ENCODE measurements at regions not wholly inside any gene's neighbourhood (a gene's known extent, or its start where the extent isn't known, plus 50 kb on each side); places are given as distances from the start of the nearest gene placed in this dataset.

GRCh38 chr6:126616866-126617265 lies 277.0 kb downstream of the CENPW start:
- Histone ChIP-seq H3K27ac (no peak overlapping the region), H3K9me3 (no peaks in the 10 kb centered on the region), H3K27me3 (no peaks in the 10 kb centered on the region), H3K4me1 (ENCODE audit: insufficient read depth) (no peaks in the 10 kb centered on the region), H3K4me3 (no peak overlapping the region), H3K36me3 (no peaks in the 10 kb centered on the region)
- intact Hi-C loops (cut with DNase I): no loop called here
- WGBS, 3 donors: 27 to 43% (median 30%) methylated on average over 2 of the region's 2 CpGs
- TF ChIP-seq POLR2A (IDR thresholded peaks at IDR 0.05) (no peak), EP300 (IDR thresholded peaks at IDR 0.05) (no peak), CTCF (IDR thresholded peaks at IDR 0.05) (no peak)
- no peak for DNase-seq

- Histone ChIP-seq H3K27me3 (no peaks in the 10 kb centered on the region), H3K4me1 (ENCODE audit: insufficient read depth) (no peaks in the 10 kb centered on the region), H3K36me3 (no peaks in the 10 kb centered on the region), H3K27ac (no peak overlapping the region), H3K9me3 (no peaks in the 10 kb centered on the region), H3K4me3 (no peak overlapping the region)
- intact Hi-C loops (cut with DNase I): no loop called here
- DNase-seq: no peak
- 50 to 67% (median 54%) methylated on average over 1 of the region's 1 CpG for WGBS, 3 donors
- TF ChIP-seq EP300 (IDR thresholded peaks at IDR 0.05): no peak
- TF ChIP-seq CTCF (IDR thresholded peaks at IDR 0.05): no peak
- TF ChIP-seq POLR2A (IDR thresholded peaks at IDR 0.05): no peak
Measured at GRCh38 chr6:126618639-126619343, 278.9 kb downstream of the CENPW start.

GRCh38 chr6:126620719-126621118 lies 280.8 kb downstream of the CENPW start:
- no peak for DNase-seq
- 79 to 84% (median 79%) methylated on average over 1 of the region's 1 CpG for WGBS, 3 donors
- H3K27ac ChIP-seq: no peak overlapping the region
- no peaks in the 10 kb centered on the region for H3K9me3 ChIP-seq
- H3K27me3 ChIP-seq: no peaks in the 10 kb centered on the region
- no peaks in the 10 kb centered on the region for H3K4me1 ChIP-seq (ENCODE audit: insufficient read depth)
- TF ChIP-seq EP300 (IDR thresholded peaks at IDR 0.05) (no peak), POLR2A (IDR thresholded peaks at IDR 0.05) (no peak), CTCF (IDR thresholded peaks at IDR 0.05) (no peak)
- H3K4me3 ChIP-seq: no peak overlapping the region
- intact Hi-C loops (cut with DNase I): no loop called here
- no peaks in the 10 kb centered on the region for H3K36me3 ChIP-seq

DNA sequence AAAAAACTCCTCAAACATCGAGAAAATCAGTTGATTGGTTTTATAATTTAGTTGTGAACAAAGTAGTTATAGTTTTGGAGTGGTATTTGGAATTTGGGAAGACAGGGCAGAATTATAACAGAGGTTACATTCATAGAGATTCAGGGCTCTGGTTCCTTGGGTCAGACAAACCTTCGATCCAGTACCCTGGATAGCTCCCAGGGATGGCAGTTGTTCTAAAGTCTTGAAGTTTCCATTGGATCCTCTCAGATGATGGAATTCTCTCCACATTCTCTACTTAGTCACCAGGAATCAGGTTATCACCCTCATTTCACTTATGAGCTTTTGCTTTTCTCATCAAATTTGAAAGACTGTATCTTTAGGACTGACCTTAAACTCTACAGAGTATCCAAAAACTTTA lies 285.1 kb downstream of the CENPW start:
- DNase-seq: no peak
- Histone ChIP-seq H3K36me3 (no peaks in the 10 kb centered on the region), H3K27me3 (no peaks in the 10 kb centered on the region), H3K4me3 (no peak overlapping the region), H3K4me1 (ENCODE audit: insufficient read depth) (no peaks in the 10 kb centered on the region), H3K27ac (no peak overlapping the region), H3K9me3 (no peaks in the 10 kb centered on the region)
- 57 to 74% (median 68%) methylated on average over 2 of the region's 2 CpGs for WGBS, 3 donors
- intact Hi-C loops (cut with DNase I): no loop called here
- no peak for TF ChIP-seq CTCF (IDR thresholded peaks at IDR 0.05)
- no peak for TF ChIP-seq EP300 (IDR thresholded peaks at IDR 0.05)
- TF ChIP-seq POLR2A (IDR thresholded peaks at IDR 0.05): no peak
